HG03354 (cell line): ENCODE measurements at regions not wholly inside any gene's neighbourhood (a gene's known extent, or its start where the extent isn't known, plus 50 kb on each side); places are given as distances from the start of the nearest gene placed in this dataset.

Experiments
- ATAC-seq: cut with Tn5 transposase; IDR thresholded peaks from one replicate; pipeline ENCODE4 v1.9.1; 2021; ENCODE audit warnings: mild to moderate bottlenecking; ENCODE audit not compliant: unreplicated experiment, poor library complexity, severe bottlenecking

- no peak for ATAC-seq
Measured at GRCh38 chr13:65488606-65489005, 1741.5 kb downstream of the PCDH9 start.

GRCh38 chr13:65479692-65480091 is 1750.4 kb downstream of the PCDH9 start:
- ATAC-seq = no peak

- ATAC-seq = no peak
Measured at GRCh38 chr13:65473196-65473595, 1756.9 kb downstream of the PCDH9 start.

- no peak for ATAC-seq
Measured at GRCh38 chr13:65472336-65472735, 1757.8 kb downstream of the PCDH9 start.

GRCh38 chr13:65470781-65471180 is 1759.4 kb downstream of the PCDH9 start:
- ATAC-seq = no peak

- no peak for ATAC-seq
Measured at GRCh38 chr13:65468628-65469027, 1761.5 kb downstream of the PCDH9 start.

- no peak for ATAC-seq
Measured at GRCh38 chr13:65461590-65461989, 1768.5 kb downstream of the PCDH9 start.

- ATAC-seq = no peak
Measured at GRCh38 chr13:65460136-65460535, 1770.0 kb downstream of the PCDH9 start.

GRCh38 chr13:65456150-65456912 is 1773.8 kb downstream of the PCDH9 start:
- ATAC-seq = no peak

- no peak for ATAC-seq
Measured at GRCh38 chr13:65454403-65454802, 1775.7 kb downstream of the PCDH9 start.

- ATAC-seq = no peak
Measured at GRCh38 chr13:65453982-65454381, 1776.2 kb downstream of the PCDH9 start.

GRCh38 chr13:65445340-65445739 is 1784.8 kb downstream of the PCDH9 start:
- ATAC-seq = no peak

- ATAC-seq = no peak
Measured at GRCh38 chr13:65435590-65435989, 1794.5 kb downstream of the PCDH9 start.

- no peak for ATAC-seq
Measured at GRCh38 chr13:65417953-65418352, 1812.2 kb downstream of the PCDH9 start.

GRCh38 chr13:65416784-65417183 is 1813.4 kb downstream of the PCDH9 start:
- ATAC-seq = no peak

- no peak for ATAC-seq
Measured at GRCh38 chr13:65414187-65414586, 1815.9 kb downstream of the PCDH9 start.

GRCh38 chr13:65411521-65411920 is 1818.6 kb downstream of the PCDH9 start:
- ATAC-seq = no peak

- ATAC-seq = no peak
Measured at GRCh38 chr13:65410791-65411190, 1819.3 kb downstream of the PCDH9 start.

GRCh38 chr13:65401315-65401714 is 1828.8 kb downstream of the PCDH9 start:
- ATAC-seq = no peak

GRCh38 chr13:65400702-65401101 is 1829.4 kb downstream of the PCDH9 start:
- no peak for ATAC-seq

GRCh38 chr13:65387743-65388347 is 1842.3 kb downstream of the PCDH9 start:
- ATAC-seq = no peak
